GM19240 (cell line): ENCODE measurements at regions not wholly inside any gene's neighbourhood (a gene's known extent, or its start where the extent isn't known, plus 50 kb on each side); places are given as distances from the start of the nearest gene placed in this dataset.

ENCODE experiments used
- DNase-seq: peaks from one replicate; pipeline ENCODE4 v3.0.0; 2011; ENCODE audit warnings: low spot score; ENCODE audit not compliant: insufficient read length

DNA sequence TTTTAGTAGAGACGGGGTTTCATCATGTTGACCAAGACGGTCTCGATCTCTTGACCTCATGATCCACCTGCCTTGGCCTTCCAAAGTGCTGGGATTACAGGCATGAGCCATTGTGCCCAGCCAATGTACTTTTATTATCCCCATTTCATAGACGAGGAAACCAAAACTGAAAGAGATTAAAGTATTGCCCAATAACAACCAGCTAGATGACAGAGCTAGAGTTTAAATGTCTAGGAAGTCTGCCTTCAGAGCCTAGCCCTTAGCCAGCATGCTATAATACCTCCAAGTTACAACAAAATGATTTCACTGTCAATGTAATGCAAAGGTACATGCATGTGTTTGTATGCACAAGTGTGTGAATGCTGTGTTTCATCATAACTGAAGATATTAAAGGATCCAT, 389.4 kb upstream of the RBMS3 start:
- no peak for DNase-seq

DNA sequence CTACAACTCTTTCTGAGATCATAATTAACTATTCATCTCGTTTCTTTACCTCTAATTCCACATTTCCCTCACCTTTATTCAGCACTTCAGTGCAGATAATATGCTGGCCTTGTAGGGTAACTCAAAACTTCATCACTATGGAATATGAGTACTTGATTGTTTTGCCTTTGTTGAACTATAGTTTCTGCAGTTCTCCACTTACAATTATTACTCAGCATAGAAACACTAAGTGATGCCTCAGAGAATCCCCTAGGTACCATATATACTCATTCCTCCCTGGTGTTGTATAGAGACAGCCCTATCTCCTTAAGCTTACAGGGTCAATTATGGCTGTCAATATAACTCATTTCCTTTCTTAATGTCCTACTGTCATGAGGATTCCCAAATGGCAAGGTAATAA, 380.6 kb upstream of the RBMS3 start:
- no peak for DNase-seq

DNA sequence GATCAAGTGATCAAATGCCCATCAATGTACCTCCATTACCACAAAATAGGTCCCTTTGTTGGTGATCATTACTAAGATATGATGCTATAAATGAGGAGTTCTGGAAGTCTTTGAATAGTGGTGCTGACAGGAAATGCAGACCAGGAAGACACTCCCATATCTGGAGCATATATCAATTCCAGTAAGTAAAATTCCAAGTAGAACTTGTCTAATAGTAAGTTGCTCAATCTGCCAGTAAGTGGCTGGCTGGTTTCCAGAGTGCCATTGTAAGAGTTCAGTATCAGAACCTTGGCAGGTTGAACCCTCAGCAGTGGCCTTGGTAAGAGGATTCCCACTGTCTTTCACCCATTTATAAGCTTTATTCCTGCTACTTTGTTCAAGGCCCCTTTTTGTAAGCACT, 379.9 kb upstream of the RBMS3 start:
- DNase-seq, result no peak

DNA sequence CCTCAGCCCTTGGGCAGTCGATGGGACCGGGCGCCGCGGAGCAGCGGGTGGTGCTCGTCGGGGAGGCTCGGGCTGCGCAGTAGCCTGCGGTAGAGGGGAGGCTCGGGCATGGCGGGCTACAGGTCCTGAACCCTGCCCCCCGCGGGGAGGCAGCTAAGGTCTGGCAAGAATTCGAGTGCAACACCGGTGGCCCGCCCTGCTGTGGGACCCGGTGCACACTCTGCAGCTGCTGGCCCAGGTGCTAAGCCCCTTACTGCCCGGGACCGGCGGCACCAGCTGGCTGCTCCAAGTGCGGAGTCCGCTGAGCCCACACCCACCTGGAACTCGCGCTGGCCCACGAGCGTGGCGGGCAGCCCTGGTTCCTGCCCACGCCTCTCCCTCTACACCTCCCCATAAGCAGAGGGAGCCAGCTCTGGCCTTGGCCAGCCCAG, 377.7 kb upstream of the RBMS3 start:
- no peak for DNase-seq

DNA sequence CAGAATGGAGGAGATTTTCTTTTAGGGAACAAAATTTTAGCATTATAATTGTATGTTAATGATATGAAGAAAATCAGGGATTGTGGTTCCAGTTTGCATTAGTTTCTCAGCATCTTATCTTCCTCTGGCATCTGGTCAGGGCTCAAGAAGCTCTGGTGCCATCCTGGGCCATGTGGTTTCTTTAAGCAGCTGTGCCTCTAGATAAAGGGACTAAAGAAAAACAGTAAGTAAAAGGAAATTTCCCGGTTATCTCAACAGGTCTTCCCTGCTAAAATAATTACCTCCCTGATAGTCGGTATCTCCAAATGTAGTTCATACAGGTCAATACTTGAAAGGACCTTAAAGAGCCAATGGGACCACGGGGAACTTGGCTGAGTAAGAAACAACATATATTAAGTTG, 375.1 kb upstream of the RBMS3 start:
- no peak for DNase-seq

DNA sequence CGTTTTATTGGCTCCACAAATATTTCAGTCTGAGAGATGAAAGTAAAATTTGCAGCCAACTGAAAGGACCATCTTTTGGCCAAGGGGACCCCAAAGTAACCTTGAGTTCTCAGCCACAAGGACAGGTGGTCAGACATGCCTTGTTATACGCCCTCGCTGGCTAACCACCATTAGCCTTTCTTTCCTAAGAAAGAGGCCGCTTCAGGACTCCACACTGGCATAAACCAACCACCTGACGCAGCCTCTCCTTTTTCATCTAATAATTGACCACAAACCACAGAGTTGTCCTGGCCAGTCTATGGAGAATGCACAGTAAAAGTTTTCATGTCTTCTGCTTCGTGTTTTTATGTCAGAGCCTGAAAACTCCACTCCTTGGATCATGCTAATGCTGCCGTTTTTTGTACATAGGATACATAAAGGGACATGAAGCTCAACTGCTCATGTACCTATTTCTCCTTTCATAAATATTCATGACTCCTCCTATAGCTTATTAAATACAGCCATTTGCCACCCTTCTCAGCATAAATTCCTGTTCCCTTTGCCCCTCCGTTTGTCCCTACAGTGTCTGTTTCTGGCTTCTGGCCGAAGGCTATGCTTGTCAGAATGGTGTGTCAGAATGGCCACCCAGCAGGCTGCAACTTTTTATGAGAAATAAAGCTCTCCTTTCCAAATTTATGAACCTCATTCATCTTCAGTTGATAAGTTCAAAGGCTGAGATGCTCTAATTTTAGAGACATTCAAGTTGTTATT, 374.1 kb upstream of the RBMS3 start:
- DNase-seq, result no peak

DNA sequence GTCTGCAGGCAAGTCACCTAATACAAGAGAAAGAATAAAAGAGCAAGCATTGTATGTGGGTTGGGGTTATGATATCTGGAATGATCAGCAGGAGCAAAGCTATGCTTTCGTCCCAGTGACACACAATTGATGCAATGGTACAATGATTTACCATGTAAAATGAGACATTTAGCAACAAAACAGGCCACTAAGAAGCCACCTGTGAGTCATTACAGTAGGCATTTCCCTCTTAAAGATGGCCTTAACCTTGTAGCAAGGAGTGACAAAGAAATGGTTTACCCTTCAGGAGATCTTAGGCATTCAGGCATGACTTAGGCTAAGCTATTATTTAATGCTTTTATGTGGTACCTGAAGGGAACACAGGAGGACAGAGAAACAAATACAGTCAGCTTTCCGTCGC, 373.3 kb upstream of the RBMS3 start:
- no peak for DNase-seq

DNA sequence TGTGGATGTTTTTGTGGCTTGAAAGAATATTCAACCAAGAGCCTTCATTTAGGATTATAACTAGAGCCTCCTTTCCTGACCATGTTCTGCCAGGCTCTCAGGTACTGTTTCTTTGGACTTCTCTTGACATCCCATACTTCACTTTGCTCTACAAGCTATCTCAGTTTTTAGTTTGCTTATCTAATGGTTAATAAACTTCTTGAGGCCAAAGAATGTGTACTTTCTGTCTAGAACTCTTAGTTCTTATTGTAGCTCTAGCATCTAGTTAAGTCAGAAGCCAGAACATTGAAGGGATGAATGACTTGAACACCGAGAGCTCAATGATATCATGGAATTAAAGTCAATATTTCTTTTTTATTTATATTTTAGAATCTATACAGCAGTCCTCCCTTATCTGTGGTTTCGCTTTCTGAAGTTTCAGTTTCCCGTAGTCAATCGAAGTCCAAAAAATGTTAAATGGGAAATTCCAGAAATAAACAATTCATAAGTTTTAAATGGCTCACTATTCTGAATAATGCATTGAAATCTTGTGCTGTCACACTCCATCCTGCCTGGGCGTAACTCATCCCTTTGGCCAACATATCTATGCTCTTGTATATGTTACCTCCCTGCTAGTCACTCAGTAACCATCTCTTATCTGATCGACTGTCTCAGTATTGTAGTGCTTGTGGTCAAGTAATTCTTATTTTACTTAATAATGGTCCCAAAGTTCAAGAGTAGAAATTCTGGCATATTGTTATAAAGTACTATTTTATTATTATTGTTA, 368.6 kb upstream of the RBMS3 start:
- no peak for DNase-seq

DNA sequence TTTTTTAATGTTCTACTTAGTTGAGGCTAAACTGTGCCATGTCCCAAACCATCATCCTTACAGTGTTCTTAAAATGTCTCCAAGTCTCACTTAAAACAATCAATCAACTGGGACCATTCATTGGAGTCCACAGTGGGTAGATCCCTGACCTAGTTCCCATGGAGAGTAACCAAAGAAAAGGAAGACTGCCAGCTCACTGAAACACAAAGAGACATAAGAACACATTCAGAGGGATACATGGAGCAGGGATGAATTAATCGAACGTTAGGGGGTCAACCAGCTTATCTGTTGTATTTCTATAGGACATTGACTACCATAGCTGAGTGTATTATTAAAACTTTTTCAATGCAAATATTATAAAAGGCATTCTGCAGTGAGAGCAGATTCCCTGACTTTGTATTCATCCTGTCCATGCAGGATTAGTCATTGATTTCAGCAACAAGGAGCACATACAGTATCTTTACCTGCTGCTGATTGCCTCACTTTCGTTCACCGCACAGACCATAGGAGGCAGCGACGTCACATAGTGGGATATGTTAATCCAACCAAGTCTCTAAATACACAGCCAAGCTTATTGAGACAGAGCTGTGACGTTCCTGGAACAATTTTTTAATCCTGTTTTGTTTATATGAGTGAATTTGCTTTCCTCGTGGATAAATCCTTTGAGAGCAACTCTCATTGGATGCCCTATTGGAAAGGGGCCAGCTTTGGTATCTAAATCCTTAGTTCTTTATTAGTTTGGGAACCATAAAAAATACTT, 364.9 kb upstream of the RBMS3 start:
- DNase-seq, result no peak

DNA sequence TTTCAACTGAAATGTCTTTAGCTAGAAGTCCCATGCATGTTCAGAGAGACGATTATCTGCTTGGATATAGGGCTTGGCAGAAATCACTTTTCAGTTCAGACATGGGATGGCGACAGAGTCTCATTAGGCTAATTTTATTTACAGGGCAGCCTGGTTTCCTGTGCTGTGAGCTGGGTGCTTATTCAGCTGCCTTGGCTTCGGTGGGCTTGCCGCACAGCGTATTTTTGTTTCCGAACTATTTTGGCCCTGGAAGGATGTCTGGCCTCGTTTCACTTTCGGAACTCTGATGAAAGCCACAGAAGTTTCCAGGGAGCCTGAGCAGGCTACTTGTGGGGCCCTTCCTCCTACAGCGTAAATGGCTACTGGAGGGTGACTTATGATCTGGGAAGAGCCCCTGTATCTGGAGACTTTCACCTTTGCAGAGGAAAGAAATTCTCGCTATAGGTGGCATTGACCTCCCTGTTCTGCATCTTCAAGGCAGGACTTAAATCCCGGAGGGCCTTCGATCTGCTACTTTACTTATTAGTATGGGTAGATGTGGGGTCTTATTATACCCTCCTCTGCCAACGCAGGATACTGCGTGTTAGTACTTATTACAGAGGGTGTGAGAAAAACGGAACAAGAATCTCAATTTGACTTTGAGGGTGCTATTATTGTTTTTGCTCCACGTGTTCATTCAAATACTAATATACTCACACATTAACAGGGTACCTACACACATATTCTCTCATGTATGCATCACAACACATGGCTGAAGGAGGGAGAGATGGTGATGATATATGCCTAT, 364.0 kb upstream of the RBMS3 start:
- DNase-seq, result peak; percentile 24

DNA sequence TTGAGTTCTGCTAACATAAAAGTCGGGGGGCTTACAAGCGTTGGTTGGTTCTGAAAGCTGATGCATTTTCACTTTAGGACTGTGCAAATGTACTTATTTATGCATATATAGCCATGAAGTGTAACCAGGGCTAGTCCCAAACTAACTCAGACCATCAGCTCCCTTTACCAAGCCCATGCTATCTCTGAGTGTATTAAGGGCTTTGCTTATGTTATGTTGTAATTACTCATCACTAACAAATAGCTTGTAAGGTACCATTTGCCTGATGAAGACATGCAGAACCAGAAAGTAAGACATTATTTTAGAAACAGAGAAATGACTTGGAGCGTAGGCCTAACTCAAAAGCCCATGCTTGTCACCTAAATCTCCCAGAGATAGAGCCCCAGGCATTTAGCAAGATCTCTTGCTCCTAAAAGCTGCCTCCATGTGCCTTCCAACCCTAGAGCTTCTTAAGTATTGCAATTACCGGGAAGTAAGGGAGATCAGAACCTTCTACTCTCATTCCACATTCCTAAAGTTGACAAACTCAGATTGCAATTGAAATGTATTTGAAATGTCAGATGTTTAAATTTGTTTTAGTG, 362.9 kb upstream of the RBMS3 start:
- DNase-seq, result no peak

DNA sequence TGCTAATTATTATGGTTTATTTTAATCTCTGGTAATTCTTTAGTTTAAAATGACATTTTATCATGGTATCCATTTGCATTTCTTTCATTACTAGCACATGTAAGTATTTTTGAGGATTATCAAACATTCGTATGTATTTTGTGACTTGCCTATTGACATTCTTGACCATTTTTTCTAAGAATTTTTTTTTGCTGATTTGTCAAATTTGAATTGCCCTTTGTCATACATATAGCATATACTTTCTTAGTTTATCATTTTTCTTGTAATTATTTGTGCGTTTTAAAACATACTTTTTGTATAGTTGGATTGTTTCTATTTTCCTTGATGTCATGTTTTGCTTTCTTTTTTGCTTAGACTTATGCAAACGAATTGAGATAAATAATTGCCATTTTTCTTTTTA, 358.5 kb upstream of the RBMS3 start:
- no peak for DNase-seq

DNA sequence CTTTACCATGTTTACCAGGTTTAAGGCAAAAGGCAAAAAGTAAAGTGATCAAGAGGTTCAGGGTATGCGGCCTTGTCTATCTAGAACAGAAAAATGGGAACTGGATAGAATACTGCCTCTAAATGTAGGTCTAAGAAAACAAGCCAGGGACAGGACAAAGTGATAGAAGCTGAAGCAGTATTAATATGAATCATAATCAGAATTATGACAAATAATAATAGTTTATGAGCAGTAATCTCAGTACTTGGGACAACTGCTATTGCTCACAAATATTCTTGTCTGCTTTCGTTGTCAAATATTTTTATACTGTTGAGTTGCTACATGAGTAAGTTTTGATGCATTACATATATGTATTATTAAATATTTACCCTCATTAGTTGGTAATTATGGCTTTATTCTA, 356.9 kb upstream of the RBMS3 start:
- DNase-seq, result no peak

DNA sequence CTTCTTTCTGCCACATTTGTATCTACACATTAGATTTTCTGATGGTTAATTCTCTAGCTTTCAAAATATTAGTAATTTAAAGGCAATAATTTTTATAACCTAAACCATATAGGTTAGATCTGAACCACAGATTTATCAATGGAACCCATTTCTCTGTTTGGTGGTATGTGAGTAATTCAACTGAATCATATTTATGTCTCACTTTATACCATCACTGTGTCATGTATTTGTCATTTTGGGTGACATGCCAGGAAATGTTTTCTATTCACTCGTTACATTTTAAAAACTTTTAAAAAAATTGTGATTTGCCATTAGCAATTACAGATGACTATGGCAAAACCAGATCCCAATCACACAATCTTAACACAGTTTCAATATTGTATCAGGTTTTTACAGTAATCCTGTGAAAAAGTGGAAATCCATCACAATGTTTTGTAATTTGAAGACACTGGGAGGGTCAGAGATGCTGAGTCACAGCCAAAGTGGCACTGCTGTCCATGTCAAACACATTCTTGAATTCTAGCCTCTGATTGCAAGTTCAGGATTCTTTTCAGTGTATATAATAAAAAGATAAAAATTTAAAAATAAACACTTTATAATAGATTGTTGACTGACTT, 356.0 kb upstream of the RBMS3 start:
- DNase-seq, result no peak

DNA sequence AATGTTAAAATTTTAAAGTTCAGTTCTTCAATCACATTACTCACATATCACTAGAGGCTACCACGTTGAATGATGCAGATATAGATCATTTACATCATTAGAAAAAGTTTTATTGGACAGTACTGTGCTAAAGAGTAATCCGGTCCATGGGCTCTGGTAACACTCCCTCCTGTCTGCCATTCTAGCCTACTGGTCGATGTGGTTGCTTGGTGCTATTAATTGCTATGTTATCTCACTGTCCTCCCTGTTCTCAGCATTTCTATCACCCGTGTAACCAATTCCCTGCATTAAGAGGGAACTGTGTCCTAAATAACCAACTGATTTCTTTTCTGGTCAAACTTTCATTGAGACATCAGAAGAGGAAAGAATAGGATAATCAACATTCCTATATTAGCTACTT, 347.5 kb upstream of the RBMS3 start:
- DNase-seq, result no peak

DNA sequence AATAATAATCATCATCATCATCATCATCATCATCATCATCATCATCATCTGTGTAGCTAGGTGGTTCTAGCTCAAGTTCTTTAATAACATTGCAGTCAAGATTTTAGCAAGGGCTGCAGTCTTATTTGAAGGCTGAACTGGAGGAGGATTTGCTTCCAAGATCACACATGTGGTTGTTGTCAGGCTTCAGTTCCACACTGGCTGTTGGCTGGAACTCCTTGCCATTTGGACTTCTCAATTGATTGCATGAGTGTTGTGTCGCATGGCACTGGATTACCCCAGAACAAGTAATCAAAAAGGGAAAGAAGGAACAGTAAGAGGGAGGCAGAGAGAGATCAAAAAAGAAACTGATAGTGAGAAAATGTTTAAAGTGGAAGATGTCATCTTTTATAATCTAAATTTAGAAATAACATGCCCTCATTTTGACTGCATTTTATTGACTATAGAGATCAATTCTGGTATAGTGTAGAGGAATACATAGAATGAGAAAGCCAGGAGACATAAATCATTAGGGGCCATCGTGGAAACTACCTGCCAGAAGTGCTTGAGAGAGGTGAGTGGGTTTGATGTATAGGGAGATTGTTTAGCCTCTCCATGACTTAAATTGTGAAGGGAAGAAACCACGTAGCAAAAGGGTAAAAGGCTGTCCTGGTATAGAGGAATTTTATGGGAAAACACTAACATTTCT, 346.6 kb upstream of the RBMS3 start:
- no peak for DNase-seq

DNA sequence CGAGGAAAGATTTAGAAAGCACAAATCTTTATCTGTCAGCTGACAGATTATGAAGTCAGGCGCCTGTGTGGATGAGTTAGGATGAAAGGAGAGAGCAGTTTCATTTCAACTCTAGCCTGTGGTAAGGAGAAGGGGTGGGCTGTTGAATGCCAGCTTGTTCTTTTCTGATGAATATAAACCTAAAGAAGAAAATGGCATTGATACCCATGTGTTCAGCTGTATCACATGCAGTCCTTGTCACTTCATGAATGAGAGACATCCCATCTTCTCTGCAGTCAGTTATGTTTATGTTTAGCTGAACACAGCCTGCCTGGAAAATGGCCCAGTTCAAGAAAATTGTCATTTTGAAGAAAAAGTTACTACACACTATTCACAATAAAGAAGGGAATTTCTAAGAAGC, 345.7 kb upstream of the RBMS3 start:
- DNase-seq, result no peak

DNA sequence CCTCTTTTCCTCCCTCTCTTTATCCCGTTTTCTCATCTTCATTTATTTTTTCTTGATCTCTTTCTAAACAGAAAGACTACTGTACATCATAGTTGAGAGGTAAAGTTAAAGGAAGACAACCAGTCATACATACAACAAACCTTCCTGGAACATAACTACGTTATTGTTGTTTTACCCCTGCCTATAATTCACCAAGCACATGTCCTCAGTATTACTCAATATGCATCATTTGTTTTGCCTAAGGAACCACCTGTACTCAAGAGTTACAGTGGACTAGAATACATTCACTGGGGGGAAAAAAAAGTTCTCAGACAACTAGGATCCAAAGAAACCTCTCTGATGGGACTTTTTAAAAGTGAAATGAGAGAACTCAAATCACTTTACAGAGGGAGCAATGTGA, 344.7 kb upstream of the RBMS3 start:
- DNase-seq, result no peak

DNA sequence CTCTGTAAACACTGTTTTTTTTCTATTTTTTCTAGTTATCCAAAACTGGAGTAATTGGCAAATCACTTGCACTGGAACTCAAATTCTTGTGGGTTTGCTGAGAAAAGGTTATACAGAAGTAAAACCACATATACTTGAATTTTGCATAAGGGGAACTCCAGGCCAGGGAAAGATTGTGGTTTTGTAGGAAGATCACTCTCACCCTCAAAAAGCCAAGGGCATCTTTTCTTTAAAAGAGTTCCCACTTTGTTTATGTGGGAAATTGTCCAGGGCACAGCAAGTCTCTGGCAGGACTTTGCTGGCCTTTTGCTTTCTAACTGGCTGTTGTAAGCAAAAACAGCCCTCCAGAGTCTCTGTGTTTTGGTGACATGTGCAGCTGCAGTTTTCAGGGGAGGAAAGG, 340.3 kb upstream of the RBMS3 start:
- no peak for DNase-seq

DNA sequence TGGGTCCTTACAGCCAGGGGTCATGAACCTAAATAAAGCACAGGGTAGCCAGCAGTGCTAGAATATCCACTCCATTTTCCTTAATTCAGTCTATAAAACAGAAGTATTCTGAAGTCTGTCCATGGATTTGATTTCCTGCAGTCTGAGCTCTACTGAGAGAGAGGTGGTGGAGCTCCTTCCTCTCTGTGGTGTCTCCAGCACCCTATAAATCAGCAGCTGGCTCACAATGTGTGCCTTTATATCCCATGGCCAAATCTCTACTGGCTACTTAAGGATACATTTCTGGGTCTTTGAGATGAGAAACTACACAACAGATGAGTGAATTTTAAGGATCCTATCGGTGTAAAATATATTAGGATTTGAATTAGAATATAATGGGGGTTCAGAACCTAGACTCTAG, 339.9 kb upstream of the RBMS3 start:
- no peak for DNase-seq
